Fibroblast of lung (primary cell): ENCODE measurements at regions not wholly inside any gene's neighbourhood (a gene's known extent, or its start where the extent isn't known, plus 50 kb on each side); places are given as distances from the start of the nearest gene placed in this dataset.

Source experiments
- DNase-seq, 2 donors: peaks; one replicate each; pipeline versions ENCODE4 v3.0.0 to v3.0.0-alpha.2; 2010; ENCODE audit warnings: low read depth in 2 of 2
- H2AFZ ChIP-seq: 2 replicates; pipeline ENCODE4 v1.5.1; 2012; ENCODE audit warnings: low read length, control low read depth, inconsistent platforms
- H3K27ac ChIP-seq: 2 replicates; pipeline ENCODE4 v1.5.1; 2011; ENCODE audit warnings: low read length, control low read depth; ENCODE audit not compliant: insufficient read depth
- H3K27me3 ChIP-seq: 2 replicates; pipeline ENCODE4 v1.5.1; 2011; ENCODE audit warnings: mild to moderate bottlenecking, low read length; ENCODE audit not compliant: control insufficient read depth, insufficient read depth
- H3K36me3 ChIP-seq: 2 replicates; pipeline ENCODE4 v1.5.1; 2011; ENCODE audit warnings: low read length; ENCODE audit not compliant: control insufficient read depth, insufficient read depth
- H3K4me1 ChIP-seq: 2 replicates; pipeline ENCODE4 v1.5.1; 2011; ENCODE audit warnings: low read length; ENCODE audit not compliant: control insufficient read depth, insufficient read depth; ENCODE audit errors: extremely low read depth
- H3K4me2 ChIP-seq: 2 replicates; pipeline ENCODE4 v1.5.1; 2011; ENCODE audit warnings: low read length, control low read depth; ENCODE audit not compliant: insufficient read depth; ENCODE audit errors: extremely low read depth
- H3K4me3 ChIP-seq, 4 experiments: fragments of 200-600 bp in 1 of 4; sonication (generic) in 1 of 4; replicated peaks in 1 of 4; 2 replicates each; pipeline ENCODE4 v1.5.1; 2011 to 2016; ENCODE audit warnings: low read length in 4 of 4, low read depth in 3 of 4, mild to moderate bottlenecking in 3 of 4, control low read depth in 2 of 4, inconsistent platforms in 1 of 4, mixed read lengths in 1 of 4; ENCODE audit not compliant: insufficient read depth in 1 of 4; ENCODE audit errors: control extremely low read depth in 1 of 4
- H3K79me2 ChIP-seq: 2 replicates; pipeline ENCODE4 v1.5.1; 2012; ENCODE audit warnings: mild to moderate bottlenecking, low read length, inconsistent platforms; ENCODE audit not compliant: control insufficient read depth, insufficient read depth
- H3K9ac ChIP-seq: 2 replicates; pipeline ENCODE4 v1.5.1; 2011; ENCODE audit warnings: mild to moderate bottlenecking, low read length, control low read depth; ENCODE audit not compliant: insufficient read depth
- H3K9me3 ChIP-seq: 2 replicates; pipeline ENCODE4 v1.5.1; 2012; ENCODE audit warnings: low read depth, low read length; ENCODE audit not compliant: control insufficient read depth, insufficient read depth
- H4K20me1 ChIP-seq: 2 replicates; pipeline ENCODE4 v1.5.1; 2011; ENCODE audit warnings: low read length; ENCODE audit not compliant: control insufficient read depth, insufficient read depth; ENCODE audit errors: extremely low read depth
- CTCF ChIP-seq, 2 donors: IDR thresholded peaks in 1 of 2; conservative IDR thresholded peaks in 1 of 2; 1 replicate in 1 of 2; 2 replicates in 1 of 2; pipeline ENCODE4 v1.5.1; 2011 to 2012; ENCODE audit warnings: low read length in 2 of 2, control low read depth in 1 of 2, inconsistent platforms in 1 of 2, low read depth in 1 of 2, mild to moderate bottlenecking in 1 of 2
- EZH2 ChIP-seq: IDR thresholded peaks from 2 replicates; pipeline ENCODE4 v1.5.1; 2012; ENCODE audit warnings: low read length, control low read depth, mild to moderate bottlenecking; ENCODE audit errors: missing control alignments

DNA sequence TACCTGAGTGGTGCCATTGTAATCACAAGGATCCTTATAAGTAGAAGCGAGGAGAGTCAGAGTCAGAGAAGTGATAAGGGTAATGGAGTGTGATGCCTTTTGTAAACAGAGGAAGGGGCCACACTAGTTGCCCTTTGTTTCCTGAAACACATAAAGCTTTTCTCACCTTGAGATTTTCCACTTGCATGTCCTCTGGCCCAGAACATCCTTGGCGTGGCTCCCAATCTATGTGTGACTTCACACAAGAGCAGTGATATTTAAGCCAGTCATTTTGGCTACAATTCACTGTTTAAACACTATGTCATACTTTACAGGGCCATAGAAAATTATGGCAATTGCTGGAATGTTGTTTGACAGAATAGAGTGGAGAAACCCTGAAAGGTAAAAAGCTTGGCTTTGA lies 121.2 kb upstream of the BTN3A2 start:
- TF ChIP-seq EZH2, result no peak
- TF ChIP-seq CTCF (conservative IDR thresholded peaks at IDR 0.05 in 1 of 2, IDR thresholded peaks at IDR 0.05 in 1 of 2; ENCODE audit: low read depth in 1 of 2, low read length in 2 of 2), result no peak
- Histone ChIP-seq H3K36me3 (no peaks in the 10 kb centered on the region), H3K27ac (no peak overlapping the region), H3K79me2 (no peaks in the 10 kb centered on the region), H4K20me1 (no peaks in the 10 kb centered on the region), H3K9me3 (no peaks in the 10 kb centered on the region), H3K27me3 (no peaks in the 10 kb centered on the region), H3K4me3 (no peak overlapping the region), H3K4me1 (no peaks in the 10 kb centered on the region), H3K4me2 (no peak overlapping the region), H3K9ac (no peak overlapping the region), H2AFZ (no peak overlapping the region)
- DNase-seq, result no peak

- Histone ChIP-seq H3K36me3 (no peaks in the 10 kb centered on the region), H3K4me1 (no peaks in the 10 kb centered on the region), H3K4me2 (no peak overlapping the region), H3K9me3 (no peaks in the 10 kb centered on the region), H3K4me3 (no peak overlapping the region), H3K79me2 (no peaks in the 10 kb centered on the region), H3K9ac (no peak overlapping the region), H4K20me1 (no peaks in the 10 kb centered on the region), H3K27ac (no peak overlapping the region), H2AFZ (no peak overlapping the region), H3K27me3 (no peaks in the 10 kb centered on the region)
- TF ChIP-seq EZH2, result no peak
- DNase-seq, result no peak
These were observed 118.9 kb upstream of the BTN3A2 start for GRCh38 chr6:26246058-26246457.

- Histone ChIP-seq H3K27me3 (no peaks in the 10 kb centered on the region), H3K79me2 (no peaks in the 10 kb centered on the region), H3K4me1 (no peaks in the 10 kb centered on the region), H2AFZ (no peak overlapping the region), H3K9ac (no peak overlapping the region), H3K4me3 (no peak overlapping the region), H3K9me3 (no peaks in the 10 kb centered on the region), H3K27ac (no peak overlapping the region), H3K4me2 (no peak overlapping the region), H3K36me3 (no peaks in the 10 kb centered on the region), H4K20me1 (no peaks in the 10 kb centered on the region)
- DNase-seq, result no peak
- TF ChIP-seq EZH2 (no peak), CTCF (conservative IDR thresholded peaks at IDR 0.05 in 1 of 2, IDR thresholded peaks at IDR 0.05 in 1 of 2; ENCODE audit: low read depth in 1 of 2, low read length in 2 of 2) (no peak)
These were observed 118.4 kb upstream of the BTN3A2 start for GRCh38 chr6:26246553-26246952.

- Histone ChIP-seq H2AFZ (peak overlapping the region; percentile 48), H3K9ac (no peak overlapping the region), H3K27me3 (peaks cover 2% of the 10 kb centered on the region), H4K20me1 (no peaks in the 10 kb centered on the region), H3K27ac (peak overlapping the region; percentile 86), H3K9me3 (no peaks in the 10 kb centered on the region), H3K4me1 (no peaks in the 10 kb centered on the region), H3K4me2 (peak overlapping the region; percentile 90), H3K79me2 (peaks cover 2% of the 10 kb centered on the region), H3K36me3 (no peaks in the 10 kb centered on the region), H3K4me3 (peak overlapping the region; percentile 62 to 99 (median 71))
- TF ChIP-seq CTCF (conservative IDR thresholded peaks at IDR 0.05 in 1 of 2, IDR thresholded peaks at IDR 0.05 in 1 of 2; ENCODE audit: low read depth in 1 of 2, low read length in 2 of 2) (no peak), EZH2 (no peak)
- DNase-seq, result no peak
These were observed 115.4 kb upstream of the BTN3A2 start for GRCh38 chr6:26249707-26249956.
